ENCODE measurements at regions not wholly inside any gene's neighbourhood (a gene's known extent, or its start where the extent isn't known, plus 50 kb on each side); places are given as distances from the start of the nearest gene placed in this dataset.

DNA sequence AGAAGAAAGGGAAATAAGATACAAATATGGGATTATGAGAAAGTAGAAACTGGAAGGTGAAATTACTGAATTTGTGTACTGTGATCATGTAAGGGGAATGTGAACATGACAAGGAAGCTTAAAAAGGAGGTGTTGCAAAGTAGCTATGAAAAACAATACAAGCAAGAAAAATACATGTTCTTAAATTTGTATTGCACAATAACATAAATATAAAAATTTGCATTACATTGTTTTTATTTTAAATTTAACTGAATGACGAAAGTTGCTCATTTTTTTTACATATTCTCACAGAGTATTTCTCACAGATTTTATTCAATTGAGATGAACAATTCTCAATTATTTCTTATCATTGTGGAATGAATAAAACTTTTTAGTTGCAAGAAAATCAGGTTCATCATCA lies 874.8 kb downstream of the AMY1C start:
- TF ChIP-seq CTCF (IDR thresholded peaks at IDR 0.05) (no peak), ZFX (IDR thresholded peaks at IDR 0.05; ENCODE audit: borderline replicate concordance) (no peak)
